HG03095 (cell line): ENCODE measurements at regions not wholly inside any gene's neighbourhood (a gene's known extent, or its start where the extent isn't known, plus 50 kb on each side); places are given as distances from the start of the nearest gene placed in this dataset.
"Not testable (repeated sequence)": the region's sequence is repeated elsewhere in the genome, so short reads cannot be mapped to it uniquely, and the experiment has no call there.

ENCODE experiments used
- ATAC-seq: cut with Tn5 transposase; IDR thresholded peaks from one replicate; pipeline ENCODE4 v1.9.1; 2021; ENCODE audit warnings: moderate library complexity; ENCODE audit not compliant: unreplicated experiment

DNA sequence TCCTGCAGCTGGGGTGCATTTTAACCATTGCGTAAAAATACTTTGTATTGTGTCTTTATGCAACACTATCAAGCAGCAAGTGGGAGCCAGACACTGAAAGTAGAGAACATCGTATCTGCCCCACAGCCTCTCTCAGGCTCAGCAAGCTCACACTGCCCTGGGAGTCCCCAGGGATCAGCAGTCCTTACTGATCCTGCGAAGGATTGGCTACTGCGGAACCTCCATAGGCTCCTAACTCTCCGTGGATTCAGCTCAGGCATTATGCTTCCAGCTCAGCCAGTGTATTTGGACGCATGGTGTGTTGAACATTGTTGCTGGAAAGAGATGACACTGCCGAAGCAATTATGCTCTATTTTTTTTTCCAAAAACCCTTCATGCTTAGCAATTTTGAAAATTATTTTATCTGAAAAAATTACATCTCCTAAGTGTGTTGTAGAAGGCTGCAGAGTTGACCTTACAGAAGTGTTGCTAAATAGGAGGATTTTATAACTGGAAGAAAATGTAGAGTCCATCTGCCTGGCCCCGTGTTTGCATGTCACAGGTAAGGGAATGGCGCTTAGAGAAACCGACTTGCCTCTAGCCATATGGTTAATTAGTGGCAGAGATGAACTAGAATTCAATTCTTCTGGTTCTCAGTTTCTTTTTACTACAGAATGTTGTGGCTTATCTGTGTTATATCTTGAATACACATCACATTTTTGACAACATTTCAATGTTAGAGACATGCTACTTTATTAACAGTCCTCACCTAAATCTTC is 276.4 kb upstream of the COBL start:
- no peak for ATAC-seq

GRCh38 chr7:51591223-51591622 is 274.6 kb upstream of the COBL start:
- no peak for ATAC-seq

DNA sequence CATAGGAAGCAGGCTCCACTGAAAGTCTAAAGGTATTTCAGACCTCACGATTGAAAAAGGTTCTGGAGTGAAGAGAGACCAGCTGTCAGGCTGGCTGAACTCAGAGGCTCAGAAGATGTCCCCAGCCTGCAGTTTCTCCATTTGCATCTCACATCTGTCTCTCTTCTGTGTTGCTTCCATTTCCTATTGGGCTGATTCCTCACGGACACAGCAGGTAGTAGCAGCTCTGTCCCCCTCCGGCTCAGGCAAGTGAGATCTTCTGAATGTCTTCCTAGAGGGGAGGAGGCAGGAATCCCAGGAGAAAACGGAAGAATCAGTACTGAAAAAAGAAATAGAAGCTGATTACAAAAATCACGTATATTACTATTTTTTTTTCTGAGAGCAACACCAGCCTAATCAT is 274.1 kb upstream of the COBL start:
- no peak for ATAC-seq

DNA sequence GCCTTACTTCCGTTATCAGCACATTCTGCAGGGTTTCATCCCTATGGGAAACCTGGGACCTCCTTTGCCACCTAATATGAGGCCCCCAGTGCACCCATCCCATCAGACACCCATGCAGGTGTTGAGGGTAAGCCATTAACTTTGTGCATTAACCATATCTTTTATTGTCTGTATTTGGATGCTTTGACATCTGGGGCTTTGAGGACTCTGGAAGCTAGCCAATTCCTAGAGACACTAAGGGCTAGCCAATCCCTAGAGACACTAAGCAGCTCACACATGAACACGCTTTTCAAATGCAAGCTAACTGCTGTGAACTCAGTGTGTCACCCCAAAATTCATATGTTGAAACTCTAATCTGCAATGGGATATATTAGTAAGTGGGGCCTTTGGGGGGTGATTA is 272.5 kb upstream of the COBL start:
- ATAC-seq, result no peak

GRCh38 chr7:51587604-51588003 is 271.0 kb upstream of the COBL start:
- no peak for ATAC-seq

GRCh38 chr7:51577390-51577789 is 260.8 kb upstream of the COBL start:
- no peak for ATAC-seq

GRCh38 chr7:51569581-51569980 is 253.0 kb upstream of the COBL start:
- no peak for ATAC-seq

- no peak for ATAC-seq
These were observed 252.6 kb upstream of the COBL start for GRCh38 chr7:51569176-51569575.

GRCh38 chr7:51551070-51551469 is 234.5 kb upstream of the COBL start:
- ATAC-seq, result no peak

DNA sequence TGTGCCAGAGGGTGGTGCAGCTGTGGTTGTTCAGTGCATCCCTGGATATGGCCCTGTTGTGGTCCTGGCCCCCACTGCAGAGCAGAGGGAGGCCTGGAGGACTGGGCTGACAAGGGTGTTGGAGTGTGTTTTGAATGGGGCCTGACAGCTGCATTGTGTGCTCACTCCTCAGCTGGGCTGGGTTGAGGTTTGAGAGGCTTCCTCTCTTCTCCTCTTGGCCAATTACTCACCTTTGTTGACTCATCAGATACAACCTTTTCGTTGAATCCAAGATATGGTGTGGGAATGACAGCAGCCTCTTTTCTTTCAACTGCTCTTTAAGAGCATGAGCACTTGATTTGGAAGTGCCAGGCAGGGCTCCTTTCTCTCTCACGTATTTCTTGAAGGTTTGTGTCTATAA is 228.5 kb upstream of the COBL start:
- no peak for ATAC-seq

GRCh38 chr7:51543801-51544553 is 227.4 kb upstream of the COBL start:
- no peak for ATAC-seq

DNA sequence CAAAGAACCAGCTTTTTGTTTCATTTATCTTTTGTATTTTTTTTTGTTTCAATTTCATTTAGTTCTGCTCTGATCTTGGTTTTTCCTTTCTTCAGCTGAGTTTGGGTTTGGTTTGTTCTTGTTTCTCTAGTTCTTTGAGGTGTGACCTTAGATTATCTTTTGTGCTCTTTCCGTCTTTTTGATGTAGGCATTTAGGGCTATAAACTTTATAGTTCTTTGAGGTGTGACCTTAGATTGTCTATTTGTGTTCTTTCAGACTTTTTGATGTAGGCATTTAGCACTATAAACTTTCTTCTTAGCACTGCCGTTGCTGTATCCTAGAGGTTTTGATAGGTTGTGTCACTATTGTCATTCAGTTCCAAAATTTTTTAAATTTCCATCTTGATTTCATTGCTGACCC is 224.3 kb upstream of the COBL start:
- ATAC-seq, result not testable (repeated sequence)

DNA sequence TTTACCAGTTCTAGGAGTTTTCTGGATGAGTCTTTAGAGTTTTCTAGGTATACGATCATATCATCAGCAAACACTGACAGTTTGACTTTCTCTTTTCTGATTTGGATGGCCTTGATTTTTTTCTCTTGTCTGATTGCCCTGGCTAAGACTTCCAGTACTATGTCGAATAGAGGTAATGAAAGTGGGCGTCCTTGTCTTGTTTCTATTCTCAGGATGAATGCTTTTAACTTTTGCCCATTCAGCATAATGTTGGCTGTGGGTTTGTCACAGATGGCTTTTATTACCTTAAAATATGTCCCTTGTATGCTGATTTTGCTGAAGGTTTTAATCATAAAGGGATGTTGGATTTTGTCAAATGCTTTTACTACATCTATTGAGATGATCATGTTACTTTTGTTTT is 223.2 kb upstream of the COBL start:
- no peak for ATAC-seq

DNA sequence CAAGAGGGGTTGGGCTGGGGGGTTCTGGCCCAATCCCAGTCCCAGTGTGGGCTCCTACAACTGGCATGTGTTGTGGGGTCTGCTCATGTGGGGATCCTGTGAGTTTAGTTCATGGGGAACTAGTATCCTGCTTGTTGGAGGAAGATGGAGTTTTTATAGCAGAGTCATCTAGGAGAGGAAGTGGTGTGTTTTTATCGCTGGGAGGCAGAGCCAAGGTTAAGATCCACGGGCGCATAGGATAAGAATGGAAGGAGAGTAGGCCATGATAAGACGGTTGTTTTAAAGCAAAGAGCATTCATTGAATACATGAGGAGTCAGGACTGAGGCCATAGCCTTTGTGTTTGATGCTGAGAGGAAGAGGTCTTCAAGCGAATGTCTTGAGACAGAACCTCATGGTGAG is 211.6 kb upstream of the COBL start:
- ATAC-seq, result no peak

DNA sequence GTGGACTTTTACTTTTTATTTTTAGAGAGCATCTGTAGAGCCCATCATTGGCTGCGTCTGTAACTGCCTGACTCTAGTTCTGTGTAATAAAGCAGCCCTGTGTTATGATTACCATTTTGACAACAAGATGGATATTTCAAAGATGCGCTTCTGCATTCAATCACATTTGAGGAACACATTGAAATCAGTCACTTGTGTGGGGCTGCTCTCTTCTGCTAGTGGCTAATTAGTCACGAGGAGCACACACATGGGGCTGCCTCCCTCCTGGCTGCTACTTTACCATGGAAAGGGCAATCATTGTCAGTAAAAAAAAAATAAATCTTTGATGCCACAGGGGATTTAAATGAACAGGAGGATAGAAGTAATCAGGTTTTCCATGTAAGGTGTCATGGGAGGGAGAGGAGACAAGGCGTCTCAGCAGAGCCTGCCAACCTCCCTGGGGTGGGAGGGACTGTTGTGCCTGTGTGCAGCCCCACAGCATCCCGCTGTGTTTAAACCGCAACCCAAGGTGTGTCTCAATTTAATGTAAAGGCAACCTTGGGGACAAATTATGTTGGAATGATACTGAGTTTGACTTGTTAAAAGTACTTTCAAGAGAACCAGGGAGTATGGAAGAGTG is 205.2 kb upstream of the COBL start:
- no peak for ATAC-seq

GRCh38 chr7:51521054-51521453 is 204.4 kb upstream of the COBL start:
- ATAC-seq, result no peak

GRCh38 chr7:51518646-51519045 is 202.0 kb upstream of the COBL start:
- no peak for ATAC-seq

- ATAC-seq, result no peak
These were observed 200.6 kb upstream of the COBL start for GRCh38 chr7:51517187-51517586.

- no peak for ATAC-seq
These were observed 185.0 kb upstream of the COBL start for GRCh38 chr7:51501620-51502019.

DNA sequence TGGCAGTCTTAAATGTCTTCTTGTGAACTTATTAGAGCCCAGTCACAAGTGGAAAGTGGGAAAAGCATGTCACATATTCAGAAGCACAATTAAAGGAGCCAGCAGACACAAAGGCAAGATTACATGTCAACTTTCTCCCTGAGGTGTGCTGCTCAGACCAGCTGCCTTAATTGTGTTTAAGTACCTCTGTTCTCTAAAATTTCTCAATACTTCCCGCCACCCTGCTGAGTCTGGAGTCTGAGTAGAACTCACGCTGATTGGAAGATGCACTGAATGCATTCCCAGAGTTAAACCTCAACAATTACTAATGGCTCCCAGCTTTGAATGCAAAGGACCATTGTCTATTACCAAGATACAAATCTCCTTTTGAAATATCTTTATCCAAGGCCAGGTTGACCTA is 166.4 kb upstream of the COBL start:
- ATAC-seq, result no peak

DNA sequence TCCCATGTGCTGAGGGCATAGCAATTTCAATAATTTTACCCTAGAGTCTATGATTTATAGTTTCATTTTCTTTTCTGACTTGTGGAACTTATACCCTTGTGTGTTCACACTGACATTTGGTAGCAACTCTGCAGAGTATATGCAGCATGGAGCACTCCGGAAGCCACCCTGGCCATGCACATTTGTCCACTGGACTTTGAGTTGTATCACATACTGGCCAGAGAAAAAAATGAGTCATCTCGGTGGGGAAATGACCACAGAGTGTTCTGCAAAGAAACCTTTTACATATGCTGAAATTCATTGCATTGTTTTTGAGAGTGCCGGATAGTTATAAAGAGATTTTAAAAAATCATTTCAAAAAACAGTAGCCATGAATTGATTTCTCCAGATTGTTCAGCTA is 164.8 kb upstream of the COBL start:
- ATAC-seq, result no peak

DNA sequence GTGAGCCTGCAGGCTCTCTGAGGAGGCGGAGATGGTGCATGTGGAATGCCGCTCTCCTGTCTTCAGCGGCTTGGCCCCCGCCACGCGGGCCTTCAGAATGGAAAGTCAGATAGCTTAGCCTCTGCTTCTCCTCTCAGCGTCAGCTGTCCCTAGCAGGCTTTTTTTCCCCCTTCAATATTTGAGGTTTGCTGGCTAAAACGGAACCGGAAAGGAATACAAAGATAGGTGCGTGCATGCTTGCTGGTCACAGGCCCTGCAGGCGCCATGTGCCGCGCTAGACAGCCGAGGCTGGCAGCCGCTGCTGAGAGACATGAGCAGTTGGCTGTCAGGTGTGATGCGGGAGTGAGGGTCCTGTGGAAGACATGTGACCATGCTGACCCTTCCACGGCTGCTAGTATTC is 161.2 kb upstream of the COBL start:
- ATAC-seq, result no peak
